ENCODE measurements at regions not wholly inside any gene's neighbourhood (a gene's known extent, or its start where the extent isn't known, plus 50 kb on each side); places are given as distances from the start of the nearest gene placed in this dataset.

DNA sequence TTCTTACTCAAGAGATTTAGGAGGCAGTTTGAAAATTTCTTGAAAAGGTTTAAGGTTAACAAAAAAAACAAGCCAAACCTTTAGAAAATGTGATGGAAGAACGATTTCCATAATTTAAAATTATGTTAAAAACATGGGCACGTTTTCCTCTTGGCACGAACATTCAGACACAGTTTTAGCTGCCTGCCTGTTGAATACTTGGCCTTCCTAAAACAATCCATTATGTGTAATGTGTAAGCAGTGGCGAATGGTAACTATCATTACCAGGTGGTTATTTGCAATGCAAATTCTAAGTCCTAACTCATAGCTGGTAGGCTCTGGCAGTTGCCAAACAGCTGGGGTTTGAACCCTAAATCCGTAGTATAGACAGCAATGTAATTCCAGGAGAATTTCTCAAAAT is 1425.7 kb upstream of the SLC10A2 start:
- TF ChIP-seq, protein P1, sequence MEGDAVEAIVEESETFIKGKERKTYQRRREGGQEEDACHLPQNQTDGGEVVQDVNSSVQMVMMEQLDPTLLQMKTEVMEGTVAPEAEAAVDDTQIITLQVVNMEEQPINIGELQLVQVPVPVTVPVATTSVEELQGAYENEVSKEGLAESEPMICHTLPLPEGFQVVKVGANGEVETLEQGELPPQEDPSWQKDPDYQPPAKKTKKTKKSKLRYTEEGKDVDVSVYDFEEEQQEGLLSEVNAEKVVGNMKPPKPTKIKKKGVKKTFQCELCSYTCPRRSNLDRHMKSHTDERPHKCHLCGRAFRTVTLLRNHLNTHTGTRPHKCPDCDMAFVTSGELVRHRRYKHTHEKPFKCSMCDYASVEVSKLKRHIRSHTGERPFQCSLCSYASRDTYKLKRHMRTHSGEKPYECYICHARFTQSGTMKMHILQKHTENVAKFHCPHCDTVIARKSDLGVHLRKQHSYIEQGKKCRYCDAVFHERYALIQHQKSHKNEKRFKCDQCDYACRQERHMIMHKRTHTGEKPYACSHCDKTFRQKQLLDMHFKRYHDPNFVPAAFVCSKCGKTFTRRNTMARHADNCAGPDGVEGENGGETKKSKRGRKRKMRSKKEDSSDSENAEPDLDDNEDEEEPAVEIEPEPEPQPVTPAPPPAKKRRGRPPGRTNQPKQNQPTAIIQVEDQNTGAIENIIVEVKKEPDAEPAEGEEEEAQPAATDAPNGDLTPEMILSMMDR (conservative IDR thresholded peaks at IDR 0.05) = no peak
- Histone ChIP-seq H3K27ac (ENCODE audit: low read depth, low read length) (no peak overlapping the region), H3K4me1 (ENCODE audit: control insufficient read depth, insufficient read depth, low read length) (no peaks in the 10 kb centered on the region), H3K4me3 (ENCODE audit: low read length) (no peak overlapping the region), H3K27me3 (ENCODE audit: control insufficient read depth, insufficient read depth, low read length, poor library complexity, severe bottlenecking) (no peaks in the 10 kb centered on the region), H3K9ac (ENCODE audit: extremely low read depth, low read length, poor library complexity, severe bottlenecking) (no peak overlapping the region), H3K36me3 (ENCODE audit: control insufficient read depth, insufficient read depth, low read length) (no peaks in the 10 kb centered on the region), H3K9me3 (ENCODE audit: control insufficient read depth, low read length) (no peaks in the 10 kb centered on the region)
- no peak for DNase-seq
- Mint-ChIP-seq H3K27ac (no peak overlapping the region), H3K4me3 (no peak overlapping the region), H3K4me1 (no peaks in the 10 kb centered on the region), H3K36me3 (ENCODE audit: low read depth) (no peaks in the 10 kb centered on the region), H3K27me3 (ENCODE audit: insufficient read depth) (no peaks in the 10 kb centered on the region), H3K9me3 (peaks cover 12% of the 10 kb centered on the region)
- 91 to 95% methylated on average over 4 to 5 of the region's 5 CpGs for WGBS, 2 experiments (ENCODE audit: insufficient coverage in 1 of 2, insufficient read length in 1 of 2)

DNA sequence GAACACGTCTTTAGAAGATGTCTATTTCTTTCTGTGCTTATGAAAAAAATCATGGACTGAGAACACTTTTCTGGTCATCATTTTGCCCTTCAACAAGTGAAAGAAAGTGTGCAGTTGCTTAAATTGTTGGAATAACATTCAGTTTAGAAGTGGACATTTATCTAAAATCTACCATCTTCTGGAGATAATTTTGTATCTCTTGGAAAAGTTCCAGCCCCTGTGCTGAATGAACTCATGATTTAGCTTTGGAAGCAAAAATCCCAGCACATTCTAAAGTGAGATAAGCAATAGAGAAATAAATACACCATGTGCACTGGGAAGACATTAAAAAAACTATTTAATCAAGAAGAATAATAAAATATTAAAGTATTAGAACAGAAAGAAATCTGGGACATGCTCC is 1420.8 kb upstream of the SLC10A2 start:
- Histone ChIP-seq H3K4me3 (ENCODE audit: low read length) (no peak overlapping the region), H3K4me1 (ENCODE audit: control insufficient read depth, insufficient read depth, low read length) (no peaks in the 10 kb centered on the region), H3K27me3 (ENCODE audit: control insufficient read depth, insufficient read depth, low read length, poor library complexity, severe bottlenecking) (no peaks in the 10 kb centered on the region), H3K9me3 (ENCODE audit: control insufficient read depth, low read length) (no peaks in the 10 kb centered on the region), H3K9ac (ENCODE audit: extremely low read depth, low read length, poor library complexity, severe bottlenecking) (no peak overlapping the region), H3K36me3 (ENCODE audit: control insufficient read depth, insufficient read depth, low read length) (no peaks in the 10 kb centered on the region), H3K27ac (ENCODE audit: low read depth, low read length) (no peak overlapping the region)
- no peak overlapping the region for H3K4me3 Mint-ChIP-seq
- H3K9me3 Mint-ChIP-seq = no peaks in the 10 kb centered on the region
- H3K27me3 Mint-ChIP-seq (ENCODE audit: insufficient read depth) = no peaks in the 10 kb centered on the region
- H3K27ac Mint-ChIP-seq = no peak overlapping the region
- 88 to 100% methylated on average over 1 of the region's 1 CpG for WGBS, 2 experiments (ENCODE audit: insufficient coverage in 1 of 2, insufficient read length in 1 of 2)
- H3K36me3 Mint-ChIP-seq (ENCODE audit: low read depth) = no peaks in the 10 kb centered on the region
- TF ChIP-seq, protein P1 (conservative IDR thresholded peaks at IDR 0.05) = no peak
- H3K4me1 Mint-ChIP-seq = no peaks in the 10 kb centered on the region
- DNase-seq = no peak

DNA sequence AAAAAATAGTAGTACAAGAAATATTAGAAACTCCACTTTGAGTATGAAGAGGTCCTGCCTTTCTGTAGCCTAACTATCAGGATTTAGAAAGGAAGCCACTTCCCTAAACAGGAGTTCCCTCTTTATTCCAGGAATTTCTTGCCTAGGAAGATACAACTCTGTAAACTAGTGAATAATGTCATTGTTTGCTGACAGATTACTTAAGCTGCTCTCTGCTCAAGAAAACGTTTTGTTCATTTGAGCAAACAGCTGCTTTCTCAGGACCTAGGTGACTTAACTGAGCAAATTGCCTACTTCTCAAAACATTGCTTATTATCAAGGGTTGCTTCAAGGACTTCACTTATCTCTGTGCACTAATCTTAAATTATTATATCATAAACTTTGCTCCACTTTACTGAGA is 1419.4 kb upstream of the SLC10A2 start:
- H3K27ac Mint-ChIP-seq = no peak overlapping the region

More for the DNA sequence above, 1419.4 kb upstream of the SLC10A2 start:
- Histone ChIP-seq H3K27ac (ENCODE audit: low read depth, low read length) (no peak overlapping the region), H3K4me1 (ENCODE audit: control insufficient read depth, insufficient read depth, low read length) (no peaks in the 10 kb centered on the region), H3K9ac (ENCODE audit: extremely low read depth, low read length, poor library complexity, severe bottlenecking) (no peak overlapping the region), H3K9me3 (ENCODE audit: control insufficient read depth, low read length) (no peaks in the 10 kb centered on the region), H3K27me3 (ENCODE audit: control insufficient read depth, insufficient read depth, low read length, poor library complexity, severe bottlenecking) (no peaks in the 10 kb centered on the region), H3K36me3 (ENCODE audit: control insufficient read depth, insufficient read depth, low read length) (no peaks in the 10 kb centered on the region), H3K4me3 (ENCODE audit: low read length) (no peak overlapping the region)
- H3K27me3 Mint-ChIP-seq (ENCODE audit: insufficient read depth) = no peaks in the 10 kb centered on the region
- H3K4me3 Mint-ChIP-seq = no peak overlapping the region
- H3K9me3 Mint-ChIP-seq = no peaks in the 10 kb centered on the region
- 45 to 47% methylated on average over 1 of the region's 1 CpG for WGBS, 2 experiments (ENCODE audit: insufficient coverage in 1 of 2, insufficient read length in 1 of 2)
- no peak for DNase-seq
- no peaks in the 10 kb centered on the region for H3K4me1 Mint-ChIP-seq
- TF ChIP-seq, protein P1 (conservative IDR thresholded peaks at IDR 0.05) = no peak
- no peaks in the 10 kb centered on the region for H3K36me3 Mint-ChIP-seq (ENCODE audit: low read depth)

Measured in endodermal cell (in vitro differentiated cells).